NCI-H748 (cell line): ENCODE measurements at regions not wholly inside any gene's neighbourhood (a gene's known extent, or its start where the extent isn't known, plus 50 kb on each side); places are given as distances from the start of the nearest gene placed in this dataset.
"Not testable (repeated sequence)": the region's sequence is repeated elsewhere in the genome, so short reads cannot be mapped to it uniquely, and the experiment has no call there.

ENCODE experiments used
- DNase-seq: peaks from one replicate; lab custom pipeline; 2025; ENCODE audit not compliant: unreplicated experiment; lab: John Stamatoyannopoulos, UW

DNA sequence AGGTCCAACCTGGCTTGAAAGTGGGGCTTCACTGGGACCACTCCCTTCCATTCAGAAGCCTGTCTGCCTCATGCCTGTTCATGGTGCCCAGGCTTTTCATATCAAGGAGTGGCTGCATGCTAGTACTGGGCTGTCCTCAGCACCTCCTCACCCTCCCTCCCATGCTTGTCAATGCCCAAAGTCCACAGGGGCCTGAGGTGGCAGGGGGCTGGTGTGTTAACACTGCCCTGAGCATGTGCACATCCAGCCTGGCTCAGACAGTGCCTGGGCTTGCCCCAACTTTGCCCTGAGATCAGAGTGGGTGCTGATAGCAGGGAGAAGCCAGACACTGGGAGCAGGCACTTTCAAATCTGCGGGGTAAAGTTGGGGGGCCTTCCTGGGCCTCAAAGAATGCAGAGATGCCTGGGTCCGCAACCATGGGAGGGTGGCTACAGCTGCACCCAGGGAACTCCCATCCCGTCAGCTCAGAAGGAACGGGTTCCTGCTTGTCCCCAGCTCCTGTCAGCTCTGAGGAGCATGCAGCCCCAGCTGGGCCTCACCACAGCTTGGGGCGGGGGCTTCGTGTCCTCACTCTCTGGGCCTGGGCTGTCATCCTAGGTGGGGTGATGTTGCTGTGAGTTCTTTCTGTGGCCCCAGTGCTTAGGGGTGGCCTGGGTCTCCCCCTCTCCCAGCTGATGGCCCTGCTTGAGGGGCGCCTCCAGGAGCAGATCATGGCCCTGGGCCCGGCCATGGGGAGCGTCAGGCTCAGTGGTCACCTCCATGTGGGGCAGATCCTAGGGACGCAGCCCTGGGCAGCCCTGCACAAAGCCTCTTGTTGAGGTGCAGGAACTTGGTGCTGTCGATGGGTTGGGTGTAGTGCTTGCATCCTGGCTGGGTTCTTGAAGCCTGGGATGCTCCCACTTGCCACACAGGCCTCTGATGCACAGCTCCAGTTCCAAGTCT, 830.6 kb upstream of the SLITRK5 start:
- no peak for DNase-seq

DNA sequence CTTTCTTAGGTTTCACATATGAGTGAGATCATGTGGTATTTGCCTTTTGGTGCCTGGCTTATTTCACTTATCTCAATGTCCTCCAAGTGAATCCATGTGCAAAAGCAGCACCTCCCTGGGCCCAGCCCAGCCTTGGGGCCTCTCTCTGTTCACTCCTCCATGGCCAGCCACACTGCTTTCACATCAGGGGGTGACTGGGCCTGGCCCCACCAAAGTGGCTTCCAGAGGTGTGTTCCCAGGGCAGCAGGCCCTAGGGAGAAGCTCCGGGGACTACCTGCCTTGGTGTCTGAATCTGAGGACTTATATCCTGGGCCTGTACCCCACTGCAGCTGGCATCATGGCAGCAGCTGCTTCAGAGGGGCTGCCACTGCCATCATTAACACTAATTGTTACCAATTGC, 829.9 kb upstream of the SLITRK5 start:
- no peak for DNase-seq

GRCh38 chr13:86846501-86846900, 824.7 kb upstream of the SLITRK5 start:
- no peak for DNase-seq

- DNase-seq, result no peak
Observed at GRCh38 chr13:86848716-86849115, 822.5 kb upstream of the SLITRK5 start.

- no peak for DNase-seq
Observed at GRCh38 chr13:86856991-86857390, 814.2 kb upstream of the SLITRK5 start.

DNA sequence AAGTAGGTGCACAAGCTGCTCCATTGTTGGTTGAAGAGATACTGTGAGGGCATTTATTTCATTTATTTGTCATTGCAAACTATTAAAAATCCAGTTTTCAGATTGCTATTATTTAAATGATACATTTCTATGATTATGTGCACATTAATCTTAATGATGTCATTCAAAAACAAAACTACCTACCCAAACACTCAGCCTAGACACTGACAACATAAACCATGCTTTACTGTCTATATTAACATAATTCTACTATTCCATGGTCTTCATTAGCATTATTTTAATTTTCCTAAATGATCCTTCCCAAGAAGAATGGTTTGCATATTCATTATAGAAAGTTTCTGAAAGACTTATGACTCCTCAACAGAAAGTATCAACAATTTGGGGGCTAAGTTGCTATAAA, 813.0 kb upstream of the SLITRK5 start:
- no peak for DNase-seq

DNA sequence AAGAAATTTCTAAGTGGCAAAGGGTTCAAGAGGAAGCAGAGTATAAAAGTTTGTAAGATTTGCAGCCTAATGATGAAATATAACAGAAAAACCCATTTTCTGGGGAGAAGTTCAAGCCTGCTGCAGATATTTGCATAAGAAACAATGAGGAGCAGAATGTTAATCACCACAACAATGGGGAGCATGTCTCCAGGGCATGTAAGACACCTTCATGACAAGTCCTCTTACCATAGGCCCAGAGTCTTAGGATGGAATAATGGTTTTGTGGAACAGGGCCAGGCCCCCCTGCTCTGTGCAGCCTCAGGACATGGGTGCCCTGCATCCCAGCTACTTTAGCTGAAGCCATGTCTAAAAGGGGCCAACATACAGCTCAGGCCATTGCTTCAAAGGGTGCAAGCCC, 809.0 kb upstream of the SLITRK5 start:
- no peak for DNase-seq

- DNase-seq, result no peak
Observed at GRCh38 chr13:86864376-86864775, 806.8 kb upstream of the SLITRK5 start.

DNA sequence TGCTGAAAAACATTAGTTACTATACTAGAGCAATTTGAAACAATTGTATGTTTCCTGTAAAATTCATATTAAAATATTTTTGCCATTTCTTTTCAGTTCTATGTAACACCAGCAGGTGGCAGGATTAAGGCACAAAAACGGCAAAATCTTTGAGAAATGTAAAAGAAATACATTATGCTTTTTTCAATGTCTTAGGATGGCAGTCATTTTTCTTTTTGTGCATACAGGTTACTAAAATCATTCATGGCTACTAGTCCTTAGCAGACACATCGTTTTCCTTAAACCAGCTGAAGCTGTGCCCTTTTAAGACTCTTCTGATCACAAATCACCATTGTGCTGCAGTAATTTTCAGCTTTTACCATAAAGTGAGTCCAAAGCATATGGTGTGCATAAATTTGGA, 800.7 kb upstream of the SLITRK5 start:
- peak; percentile 25 for DNase-seq

GRCh38 chr13:86877441-86877840, 793.7 kb upstream of the SLITRK5 start:
- DNase-seq, result no peak

- DNase-seq, result no peak
Observed at GRCh38 chr13:86878781-86879180, 792.4 kb upstream of the SLITRK5 start.

GRCh38 chr13:86881390-86881789, 789.8 kb upstream of the SLITRK5 start:
- no peak for DNase-seq

DNA sequence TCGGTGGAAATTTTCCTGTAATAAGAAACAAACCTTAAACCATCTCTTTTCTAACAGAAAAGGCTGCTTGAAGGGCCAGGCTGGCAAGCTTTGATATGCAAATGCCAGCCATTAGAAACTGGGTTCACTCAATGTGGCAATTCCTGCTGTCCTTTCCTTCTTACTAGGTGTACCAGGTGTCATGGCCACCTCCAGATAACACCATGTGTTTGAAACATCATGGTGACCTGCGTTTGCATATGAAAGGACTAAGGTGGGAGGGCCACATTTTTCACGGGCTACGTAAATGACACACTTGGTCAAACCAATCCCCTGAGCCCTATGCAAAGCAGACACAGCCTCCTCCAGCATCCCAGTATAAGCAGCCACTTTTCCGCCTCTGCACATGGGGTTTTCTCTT, 789.1 kb upstream of the SLITRK5 start:
- DNase-seq, result no peak

- DNase-seq, result no peak
Observed at GRCh38 chr13:86882835-86883234, 788.3 kb upstream of the SLITRK5 start.

GRCh38 chr13:86892330-86892729, 778.8 kb upstream of the SLITRK5 start:
- DNase-seq, result no peak

GRCh38 chr13:86900906-86901305, 770.3 kb upstream of the SLITRK5 start:
- DNase-seq, result no peak

DNA sequence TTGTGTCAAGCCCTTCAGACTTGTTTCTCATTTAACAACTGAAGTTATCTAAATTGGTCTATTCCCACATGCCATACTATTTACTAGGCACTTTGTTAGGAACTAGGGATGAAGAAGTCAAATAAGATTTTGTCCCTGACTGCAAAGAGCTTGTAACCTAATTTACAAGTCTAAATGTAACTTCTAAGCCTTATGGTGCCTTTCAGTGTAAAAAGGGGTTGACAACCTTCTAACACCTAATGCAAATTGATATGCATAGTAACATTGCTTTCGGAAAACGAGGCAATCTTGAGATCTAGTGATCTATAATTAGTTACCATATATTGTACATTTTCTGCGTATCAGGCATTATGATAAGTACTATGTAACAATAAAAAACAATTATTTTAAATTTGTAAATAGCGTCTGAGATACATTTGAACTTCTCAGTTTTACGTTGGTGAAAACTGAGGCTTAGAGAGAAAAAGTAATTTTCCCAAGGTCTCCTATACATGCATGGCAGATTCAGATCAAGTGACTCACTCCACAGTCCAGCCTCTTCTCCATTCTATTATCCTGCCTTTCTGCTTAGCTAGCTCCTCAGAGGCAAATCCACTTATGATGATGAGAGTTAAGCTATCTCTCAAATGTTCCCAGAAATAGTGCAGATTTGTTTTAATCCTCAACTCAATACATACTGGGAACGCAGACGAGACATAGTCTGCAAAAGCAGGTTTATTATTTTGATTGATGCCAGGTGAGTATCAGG, 764.9 kb upstream of the SLITRK5 start:
- no peak for DNase-seq

- no peak for DNase-seq
Observed at GRCh38 chr13:86907156-86907555, 764.0 kb upstream of the SLITRK5 start.

DNA sequence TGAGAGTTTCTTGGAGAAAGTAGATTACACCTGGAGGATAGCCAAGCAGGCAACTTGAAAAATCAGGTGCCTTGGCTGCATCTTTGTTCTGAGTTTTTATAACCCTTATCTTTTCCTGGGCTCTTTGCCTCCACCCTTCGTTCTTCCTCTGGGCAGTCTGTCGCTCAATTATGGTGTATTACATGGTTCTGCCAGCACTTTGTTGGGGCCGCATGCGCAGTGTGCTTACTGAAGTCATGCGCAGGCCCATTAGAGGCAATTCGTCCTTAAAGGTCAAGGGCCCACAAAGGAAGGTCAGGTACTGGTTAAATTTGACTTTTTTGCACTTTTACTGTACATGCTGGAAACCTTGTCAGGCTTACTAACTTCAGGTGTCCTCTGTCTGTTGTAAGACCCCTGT, 761.9 kb upstream of the SLITRK5 start:
- no peak for DNase-seq

GRCh38 chr13:86914757-86915156, 756.4 kb upstream of the SLITRK5 start:
- no peak for DNase-seq

- not testable (repeated sequence) for DNase-seq
Observed at GRCh38 chr13:86917438-86917837, 753.7 kb upstream of the SLITRK5 start.

DNA sequence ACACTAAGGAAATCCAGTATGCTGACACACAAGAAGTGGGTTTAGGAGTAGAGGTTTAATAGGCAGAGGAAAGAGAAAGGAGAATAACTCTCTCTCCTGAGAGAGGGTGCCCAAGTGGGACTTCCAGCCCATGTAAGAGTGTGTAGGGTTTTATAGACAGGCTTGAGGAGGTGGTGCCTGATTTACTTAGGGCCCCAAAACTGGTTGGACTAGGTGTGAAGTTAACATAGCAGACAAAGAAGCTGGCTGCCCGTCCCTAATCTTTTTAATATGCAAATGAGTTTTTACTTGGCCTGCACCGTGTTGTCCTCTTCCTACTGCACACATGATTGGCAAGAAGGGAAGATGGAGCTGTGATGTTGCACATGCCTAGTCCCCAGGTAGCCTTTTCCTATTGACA, 752.5 kb upstream of the SLITRK5 start:
- DNase-seq, result no peak
